Mesothelial cell of epicardium (in vitro differentiated cells): ENCODE measurements at regions not wholly inside any gene's neighbourhood (a gene's known extent, or its start where the extent isn't known, plus 50 kb on each side); places are given as distances from the start of the nearest gene placed in this dataset.

Experiments
- DNase-seq, 2 experiments: peaks; one replicate each; pipeline ENCODE4 v3.0.0; 2021; ENCODE audit warnings: low spot score in 2 of 2; ENCODE audit not compliant: unreplicated experiment in 2 of 2
- H3K27ac Mint-ChIP-seq: 2 replicates; pipeline ENCODE4 v1.8.0; 2021; ENCODE audit warnings: mixed read lengths
- H3K27me3 Mint-ChIP-seq: 2 replicates; pipeline ENCODE4 v1.8.0; 2021; ENCODE audit warnings: low read depth, mixed read lengths
- H3K36me3 Mint-ChIP-seq: 2 replicates; pipeline ENCODE4 v1.8.0; 2021; ENCODE audit warnings: mixed read lengths
- H3K4me1 Mint-ChIP-seq: 2 replicates; pipeline ENCODE4 v1.8.0; 2021; ENCODE audit warnings: mixed read lengths
- H3K4me3 Mint-ChIP-seq: 2 replicates; pipeline ENCODE4 v1.8.0; 2021; ENCODE audit warnings: mild to moderate bottlenecking, moderate library complexity, mixed read lengths
- H3K9me3 Mint-ChIP-seq: 2 replicates; pipeline ENCODE4 v1.8.0; 2021; ENCODE audit warnings: mixed read lengths
- TF ChIP-seq, protein P1 (sequence below): fragments of 200-600 bp; sonication (generic); IDR thresholded peaks from one replicate; pipeline ENCODE4 v1.5.0; 2021; ENCODE audit warnings: antibody characterized with exemption; ENCODE audit not compliant: unreplicated experiment

DNA sequence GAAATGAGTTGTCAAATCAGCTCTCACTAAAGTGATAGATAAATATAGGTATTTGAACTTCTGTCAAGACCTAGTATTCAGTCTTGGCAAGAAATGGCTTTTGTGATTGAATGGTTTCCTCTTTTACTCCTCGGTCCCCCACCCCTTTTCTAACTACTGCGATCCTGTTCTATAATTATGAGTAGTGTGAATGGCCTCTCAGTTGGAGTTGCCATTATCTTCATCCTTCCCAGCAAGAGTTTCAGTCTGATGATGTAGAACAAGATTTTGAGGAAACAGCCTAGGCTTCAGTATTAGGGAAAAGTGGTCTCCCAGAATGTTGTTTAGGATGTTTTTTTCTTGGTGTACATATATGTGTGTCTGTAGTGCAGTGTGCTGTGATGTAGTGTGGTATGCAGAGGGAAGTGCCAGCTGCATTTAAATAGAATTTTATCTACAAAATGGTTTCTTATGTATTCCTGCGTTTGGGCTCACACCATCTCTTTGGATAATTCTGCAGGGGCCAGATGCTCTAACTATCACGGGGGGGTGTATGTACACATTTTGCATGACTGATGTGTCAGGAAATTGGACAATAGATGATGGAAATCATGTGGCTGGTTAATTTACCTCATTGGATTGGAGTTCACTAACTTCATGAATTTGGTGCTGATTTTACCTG lies 180.1 kb upstream of the MMS22L start:
- TF ChIP-seq, protein P1, sequence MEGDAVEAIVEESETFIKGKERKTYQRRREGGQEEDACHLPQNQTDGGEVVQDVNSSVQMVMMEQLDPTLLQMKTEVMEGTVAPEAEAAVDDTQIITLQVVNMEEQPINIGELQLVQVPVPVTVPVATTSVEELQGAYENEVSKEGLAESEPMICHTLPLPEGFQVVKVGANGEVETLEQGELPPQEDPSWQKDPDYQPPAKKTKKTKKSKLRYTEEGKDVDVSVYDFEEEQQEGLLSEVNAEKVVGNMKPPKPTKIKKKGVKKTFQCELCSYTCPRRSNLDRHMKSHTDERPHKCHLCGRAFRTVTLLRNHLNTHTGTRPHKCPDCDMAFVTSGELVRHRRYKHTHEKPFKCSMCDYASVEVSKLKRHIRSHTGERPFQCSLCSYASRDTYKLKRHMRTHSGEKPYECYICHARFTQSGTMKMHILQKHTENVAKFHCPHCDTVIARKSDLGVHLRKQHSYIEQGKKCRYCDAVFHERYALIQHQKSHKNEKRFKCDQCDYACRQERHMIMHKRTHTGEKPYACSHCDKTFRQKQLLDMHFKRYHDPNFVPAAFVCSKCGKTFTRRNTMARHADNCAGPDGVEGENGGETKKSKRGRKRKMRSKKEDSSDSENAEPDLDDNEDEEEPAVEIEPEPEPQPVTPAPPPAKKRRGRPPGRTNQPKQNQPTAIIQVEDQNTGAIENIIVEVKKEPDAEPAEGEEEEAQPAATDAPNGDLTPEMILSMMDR, result no peak
- Mint-ChIP-seq H3K27ac (no peak overlapping the region), H3K27me3 (peaks cover 5% of the 10 kb centered on the region), H3K4me1 (no peaks in the 10 kb centered on the region), H3K9me3 (no peaks in the 10 kb centered on the region), H3K36me3 (no peaks in the 10 kb centered on the region), H3K4me3 (no peak overlapping the region)
- no peak for DNase-seq

DNA sequence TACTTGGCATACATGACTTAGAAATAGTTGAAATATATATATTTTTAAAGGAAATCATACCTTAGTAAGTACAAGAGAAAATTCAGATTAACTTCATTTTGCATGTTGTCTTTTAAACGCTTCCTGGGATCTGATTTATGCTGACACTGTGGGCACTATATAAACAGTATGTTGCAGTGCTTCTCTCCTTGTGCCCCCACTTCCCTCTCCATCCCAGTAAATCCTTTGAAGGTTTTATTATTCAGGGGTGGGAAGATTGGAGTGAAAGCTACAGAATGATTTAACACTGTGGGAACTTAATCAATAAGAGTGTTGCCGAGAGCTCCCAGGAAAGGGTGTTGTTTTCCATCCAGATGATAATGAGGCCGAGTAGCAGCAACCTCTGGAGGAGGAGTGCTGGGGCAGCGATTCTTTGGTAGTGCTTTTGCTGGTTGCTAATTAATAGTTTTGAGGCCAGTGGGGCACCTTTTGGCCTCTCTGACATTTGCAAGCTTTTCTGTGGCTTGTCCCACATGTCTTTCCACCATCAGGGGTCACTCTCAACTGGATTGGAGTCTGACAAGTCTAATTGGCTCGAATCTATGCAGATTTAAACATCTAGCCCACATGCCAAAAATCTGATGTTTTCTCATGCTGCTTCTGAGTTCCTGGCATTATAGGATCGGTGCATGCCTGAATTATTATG lies 183.0 kb upstream of the MMS22L start:
- Mint-ChIP-seq H3K27ac (no peak overlapping the region), H3K27me3 (no peaks in the 10 kb centered on the region), H3K36me3 (no peaks in the 10 kb centered on the region), H3K4me1 (peaks cover 2% of the 10 kb centered on the region), H3K9me3 (no peaks in the 10 kb centered on the region), H3K4me3 (no peak overlapping the region)
- no peak for DNase-seq
- TF ChIP-seq, protein P1, result no peak

DNA sequence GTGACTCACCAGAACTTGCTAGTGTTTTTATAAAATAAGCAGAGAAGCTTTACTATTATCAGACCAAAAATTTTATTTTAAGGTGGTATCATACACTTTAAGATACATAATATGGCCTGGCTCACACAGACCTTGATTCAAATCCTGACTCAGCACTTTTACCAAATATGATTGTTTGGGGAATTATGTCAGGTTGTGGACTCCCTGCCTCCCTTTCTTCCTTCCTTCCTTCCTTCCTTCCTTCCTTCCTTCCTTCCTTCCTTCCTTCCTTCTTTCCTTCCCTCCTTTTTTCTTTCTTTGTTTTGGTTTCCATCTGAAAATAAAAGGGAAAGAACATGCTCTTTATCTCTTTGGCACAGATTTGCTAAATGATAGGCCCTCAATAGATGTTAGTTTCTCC lies 186.0 kb upstream of the MMS22L start:
- H3K4me3 Mint-ChIP-seq, result no peak overlapping the region
- H3K4me1 Mint-ChIP-seq, result peaks cover 2% of the 10 kb centered on the region
- DNase-seq, result no peak
- no peaks in the 10 kb centered on the region for H3K9me3 Mint-ChIP-seq
- peaks cover 10% of the 10 kb centered on the region for H3K27me3 Mint-ChIP-seq
- TF ChIP-seq, protein P1, result no peak
- H3K36me3 Mint-ChIP-seq, result no peaks in the 10 kb centered on the region
- no peak overlapping the region for H3K27ac Mint-ChIP-seq

DNA sequence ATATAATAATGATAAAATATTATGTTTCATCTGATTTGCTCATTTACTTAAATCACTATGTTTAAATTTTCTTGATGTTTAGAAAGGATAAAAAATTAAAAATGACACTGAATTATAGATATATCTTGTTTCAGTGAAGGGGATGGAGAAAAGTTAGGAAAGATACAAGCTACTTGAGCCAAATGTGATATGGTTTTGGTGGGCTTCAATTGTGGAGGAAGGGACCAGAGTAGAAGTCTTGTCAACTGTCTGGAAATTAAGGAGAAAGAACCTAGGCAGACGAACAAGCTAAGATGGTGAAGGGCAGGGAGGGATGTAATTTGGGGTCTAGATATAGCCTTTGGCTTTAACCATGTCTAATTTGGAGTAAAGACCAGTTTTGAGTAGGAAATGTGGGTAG lies 186.4 kb upstream of the MMS22L start:
- H3K9me3 Mint-ChIP-seq, result no peaks in the 10 kb centered on the region
- TF ChIP-seq, protein P1, result no peak
- no peaks in the 10 kb centered on the region for H3K36me3 Mint-ChIP-seq
- H3K4me3 Mint-ChIP-seq, result no peak overlapping the region
- H3K27me3 Mint-ChIP-seq, result peaks cover 10% of the 10 kb centered on the region
- DNase-seq, result no peak
- no peak overlapping the region for H3K27ac Mint-ChIP-seq
- H3K4me1 Mint-ChIP-seq, result peaks cover 2% of the 10 kb centered on the region

DNA sequence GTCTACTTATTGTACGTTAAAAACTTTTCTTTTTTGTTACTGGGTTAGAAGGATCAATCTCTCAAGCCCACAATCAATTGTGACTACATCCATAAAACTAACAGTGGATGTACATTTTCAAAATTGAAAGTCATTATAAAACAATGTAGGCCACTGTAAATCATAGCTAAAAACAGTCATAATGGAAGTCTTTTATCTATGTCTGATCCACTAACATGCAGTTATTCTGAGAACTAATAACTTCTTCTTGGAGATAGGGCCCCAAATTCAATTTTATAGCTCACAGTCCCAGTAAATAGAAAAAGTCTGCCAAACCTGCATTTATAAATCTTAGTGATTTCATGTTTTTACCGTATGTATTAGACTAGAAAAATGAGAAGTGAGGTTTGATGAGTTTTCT lies 187.3 kb upstream of the MMS22L start:
- TF ChIP-seq, protein P1, result no peak
- Mint-ChIP-seq H3K27ac (no peak overlapping the region), H3K9me3 (no peaks in the 10 kb centered on the region), H3K4me1 (peaks cover 2% of the 10 kb centered on the region), H3K27me3 (peaks cover 10% of the 10 kb centered on the region), H3K36me3 (no peaks in the 10 kb centered on the region), H3K4me3 (no peak overlapping the region)
- no peak for DNase-seq
